Heart left ventricle (tissue), 13 donors: ENCODE measurements at regions not wholly inside any gene's neighbourhood (a gene's known extent, or its start where the extent isn't known, plus 50 kb on each side); places are given as distances from the start of the nearest gene placed in this dataset.

Experiments
- POLR2A ChIP-seq, 2 donors: fragments of 450-650 bp; IDR thresholded peaks; one replicate each; pipeline ENCODE4 v1.6.1; 2017; ENCODE audit warnings: antibody characterized with exemption in 2 of 2, mild to moderate bottlenecking in 2 of 2, moderate library complexity in 2 of 2
- TF ChIP-seq, protein P1 (sequence below), 12 donors: fragments of 200-600 bp; sonication (generic) in 4 of 12; IDR thresholded peaks; one replicate each; pipeline versions ENCODE4 v1.5.0 to v1.8.0; 2018 to 2022; ENCODE audit warnings: antibody characterized with exemption in 12 of 12, mild to moderate bottlenecking in 5 of 12
- donor health status: ischemic (EF 13 %, LVEDD 7.1; RV severe dilation, severe dysfunction).
- donor health status: DM: no; HTN: yes; CAD: no.
- donor health status: DM: no; HTN: no; CAD: no.
- donor health status: ischemic (EF 25% LVEDD 6.9; RV normal size, moderate dysfunction).
- donor health status: ischemic (EF 25% LVEDD 5.7; RV mildly dilated, moderate dysfunction).
- donor health status: ischemic (EF 35%, LVEDD 5.7; RV mildly dilated, moderate dysfunction).
- donor health status: nonischemic (EF 11% LVEDD 7.7; RV severe dilation, severe dysfunction).
- donor health status: DM: yes; HTN: yes; CAD: no.
- donor health status: PGD.
- donor health status: ischemic (EF 29% LVEDD 5.4; RV normal size, mild dysfunction).
- donor health status: nonischemic (EF 23%, LVEDD 6.1; RV moderate dilation, normal function).

DNA sequence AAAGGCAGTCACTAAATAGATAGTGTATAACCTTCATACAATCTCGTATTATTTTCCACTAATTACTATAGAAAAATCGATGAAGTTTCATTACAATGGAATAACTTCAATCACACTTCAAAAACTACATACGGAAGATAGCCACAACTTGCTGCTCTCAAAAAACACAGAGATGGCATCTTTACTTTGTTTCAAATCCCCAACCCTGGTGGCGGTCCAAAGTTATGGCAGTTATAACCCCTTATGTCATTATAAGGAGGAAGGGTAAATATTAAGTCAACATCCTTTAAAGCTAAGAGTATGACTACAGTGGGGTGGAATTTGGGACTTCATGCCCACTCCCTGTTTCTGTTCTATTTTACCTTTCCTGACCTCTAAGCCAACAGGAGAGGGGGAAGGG is 146.5 kb downstream of the LACC1 start:
- TF ChIP-seq, protein P1, sequence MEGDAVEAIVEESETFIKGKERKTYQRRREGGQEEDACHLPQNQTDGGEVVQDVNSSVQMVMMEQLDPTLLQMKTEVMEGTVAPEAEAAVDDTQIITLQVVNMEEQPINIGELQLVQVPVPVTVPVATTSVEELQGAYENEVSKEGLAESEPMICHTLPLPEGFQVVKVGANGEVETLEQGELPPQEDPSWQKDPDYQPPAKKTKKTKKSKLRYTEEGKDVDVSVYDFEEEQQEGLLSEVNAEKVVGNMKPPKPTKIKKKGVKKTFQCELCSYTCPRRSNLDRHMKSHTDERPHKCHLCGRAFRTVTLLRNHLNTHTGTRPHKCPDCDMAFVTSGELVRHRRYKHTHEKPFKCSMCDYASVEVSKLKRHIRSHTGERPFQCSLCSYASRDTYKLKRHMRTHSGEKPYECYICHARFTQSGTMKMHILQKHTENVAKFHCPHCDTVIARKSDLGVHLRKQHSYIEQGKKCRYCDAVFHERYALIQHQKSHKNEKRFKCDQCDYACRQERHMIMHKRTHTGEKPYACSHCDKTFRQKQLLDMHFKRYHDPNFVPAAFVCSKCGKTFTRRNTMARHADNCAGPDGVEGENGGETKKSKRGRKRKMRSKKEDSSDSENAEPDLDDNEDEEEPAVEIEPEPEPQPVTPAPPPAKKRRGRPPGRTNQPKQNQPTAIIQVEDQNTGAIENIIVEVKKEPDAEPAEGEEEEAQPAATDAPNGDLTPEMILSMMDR (IDR thresholded peaks at IDR 0.05): peak in 1 of 12 donors; percentile 14
- no peak for TF ChIP-seq POLR2A (IDR thresholded peaks at IDR 0.05)
